MCF 10A (cell line): ENCODE measurements at regions not wholly inside any gene's neighbourhood (a gene's known extent, or its start where the extent isn't known, plus 50 kb on each side); places are given as distances from the start of the nearest gene placed in this dataset.

ENCODE experiments used
- BruUV-seq: library from RNA; stranded (reverse); fragments of 400-500 nt; replicated peaks from 2 replicates; lab custom pipeline; 2021; lab: Mats Ljungman, UMichigan
- CTCF ChIA-PET: fragments of 300-600 bp; sonication (Branson Sonifier 250); formaldehyde crosslinking; extraction: SDS; loops from one replicate; lab custom pipeline; 2021; ENCODE audit warnings: antibody characterized with exemption, inconsistent platforms; lab: Yijun Ruan, JAX
- POLR2A ChIA-PET: fragments of 300-600, 350-650 bp; sonication (Branson Sonifier 250); formaldehyde crosslinking; extraction: SDS; loops from one replicate; lab custom pipeline; 2020; ENCODE audit warnings: antibody characterized with exemption, inconsistent platforms; lab: Yijun Ruan, JAX
- DNase-seq: peaks from one replicate; pipeline ENCODE4 v3.0.0-alpha.2; 2018; ENCODE audit not compliant: unreplicated experiment
- H3K27ac Mint-ChIP-seq: one replicate; pipeline ENCODE4 v1.8.0; 2022; ENCODE audit warnings: mild to moderate bottlenecking, low read depth, mixed read lengths; ENCODE audit not compliant: unreplicated experiment
- H3K27me3 Mint-ChIP-seq: one replicate; pipeline ENCODE4 v1.8.0; 2022; ENCODE audit warnings: mixed read lengths; ENCODE audit not compliant: insufficient read depth, unreplicated experiment
- H3K36me3 Mint-ChIP-seq: one replicate; pipeline ENCODE4 v1.8.0; 2022; ENCODE audit warnings: mild to moderate bottlenecking, moderate library complexity, mixed read lengths; ENCODE audit not compliant: insufficient read depth, unreplicated experiment
- H3K4me1 Mint-ChIP-seq: one replicate; pipeline ENCODE4 v1.8.0; 2022; ENCODE audit warnings: mixed read lengths; ENCODE audit not compliant: insufficient read depth, unreplicated experiment
- H3K4me3 Mint-ChIP-seq: one replicate; pipeline ENCODE4 v1.8.0; 2022; ENCODE audit warnings: mild to moderate bottlenecking, moderate library complexity, mixed read lengths; ENCODE audit not compliant: unreplicated experiment
- H3K9me3 Mint-ChIP-seq: one replicate; pipeline ENCODE4 v1.8.0; 2022; ENCODE audit warnings: mixed read lengths; ENCODE audit not compliant: unreplicated experiment
- CTCF ChIP-seq: fragments of 200-600 bp; IDR thresholded peaks from one replicate; pipeline ENCODE4 v1.8.0; 2022; ENCODE audit warnings: antibody characterized with exemption, mild to moderate bottlenecking; ENCODE audit not compliant: unreplicated experiment
- intact Hi-C: fragments of 100-400 bp; cut with micrococcal nuclease; formaldehyde crosslinking; loops from 2 replicates; pipeline ENCODE4 v1.14.1; 2022

GRCh38 chr17:22654447-22654846 is 962.1 kb downstream of the KCNJ18 start:
- Mint-ChIP-seq H3K27me3 (no peaks in the 10 kb centered on the region), H3K4me1 (no peaks in the 10 kb centered on the region), H3K27ac (no peak overlapping the region), H3K4me3 (no peak overlapping the region), H3K36me3 (no peaks in the 10 kb centered on the region), H3K9me3 (no peaks in the 10 kb centered on the region)
- DNase-seq: no peak
- ChIA-PET POLR2A (no interaction called here), CTCF (no interaction called here)
- intact Hi-C loops: loop anchor here (10.0 kb wide), 1 partner anchor 60 kb away; no protein-coding TSS in a partner anchor
- BruUV-seq: no TSS peak
- no peak for TF ChIP-seq CTCF

- Mint-ChIP-seq H3K4me3 (no peak overlapping the region), H3K4me1 (no peaks in the 10 kb centered on the region), H3K27ac (no peak overlapping the region), H3K36me3 (no peaks in the 10 kb centered on the region), H3K27me3 (no peaks in the 10 kb centered on the region), H3K9me3 (no peaks in the 10 kb centered on the region)
- ChIA-PET POLR2A (no interaction called here), CTCF (no interaction called here)
- peak; percentile 40 for DNase-seq
- no peak for TF ChIP-seq CTCF
- intact Hi-C loops: no loop called here
- no TSS peak for BruUV-seq
These were observed 977.4 kb downstream of the KCNJ18 start for GRCh38 chr17:22669721-22670120.

- POLR2A ChIA-PET: no interaction called here
- H3K4me3 Mint-ChIP-seq: no peak overlapping the region
- intact Hi-C loops: no loop called here
- DNase-seq: no peak
- no peak for TF ChIP-seq CTCF
- BruUV-seq: no TSS peak
- CTCF ChIA-PET: no interaction called here
- no peak overlapping the region for H3K27ac Mint-ChIP-seq
- H3K4me1 Mint-ChIP-seq: no peaks in the 10 kb centered on the region
- H3K9me3 Mint-ChIP-seq: no peaks in the 10 kb centered on the region
- H3K36me3 Mint-ChIP-seq: peaks cover 7% of the 10 kb centered on the region
- no peaks in the 10 kb centered on the region for H3K27me3 Mint-ChIP-seq
These were observed 978.8 kb downstream of the KCNJ18 start for GRCh38 chr17:22671110-22671509.

- no peaks in the 10 kb centered on the region for H3K4me1 Mint-ChIP-seq
- no peaks in the 10 kb centered on the region for H3K36me3 Mint-ChIP-seq
- BruUV-seq: no TSS peak
- ChIA-PET POLR2A (no interaction called here), CTCF (no interaction called here)
- TF ChIP-seq CTCF: no peak
- DNase-seq: no peak
- peaks cover 5% of the 10 kb centered on the region for H3K9me3 Mint-ChIP-seq
- H3K27me3 Mint-ChIP-seq: no peaks in the 10 kb centered on the region
- H3K4me3 Mint-ChIP-seq: no peak overlapping the region
- intact Hi-C loops: no loop called here
- no peak overlapping the region for H3K27ac Mint-ChIP-seq
These were observed 999.9 kb downstream of the KCNJ18 start for GRCh38 chr17:22692066-22692805.
